NCI-H82 (cell line): ENCODE measurements at regions not wholly inside any gene's neighbourhood (a gene's known extent, or its start where the extent isn't known, plus 50 kb on each side); places are given as distances from the start of the nearest gene placed in this dataset.

Experiments
- DNase-seq: peaks from one replicate; lab custom pipeline; 2025; lab: John Stamatoyannopoulos, UW

GRCh38 chr10:56844978-56845529 is 484.0 kb upstream of the ZWINT start:
- DNase-seq, result no peak

GRCh38 chr10:56836659-56837058 is 475.6 kb upstream of the ZWINT start:
- DNase-seq, result no peak

- DNase-seq, result no peak
Observed at GRCh38 chr10:56831681-56832080, 470.6 kb upstream of the ZWINT start.

- peak; percentile 3 for DNase-seq
Observed at GRCh38 chr10:56823849-56824248, 462.8 kb upstream of the ZWINT start.

- DNase-seq, result no peak
Observed at GRCh38 chr10:56805022-56805421, 444.0 kb upstream of the ZWINT start.

GRCh38 chr10:56785292-56785691 is 424.2 kb upstream of the ZWINT start:
- DNase-seq, result no peak

GRCh38 chr10:56782503-56782902 is 421.4 kb upstream of the ZWINT start:
- DNase-seq, result no peak

GRCh38 chr10:56771343-56771742 is 410.3 kb upstream of the ZWINT start:
- DNase-seq, result no peak

GRCh38 chr10:56763090-56763489 is 402.0 kb upstream of the ZWINT start:
- no peak for DNase-seq

GRCh38 chr10:56745490-56745889 is 384.4 kb upstream of the ZWINT start:
- DNase-seq, result no peak

- no peak for DNase-seq
Observed at GRCh38 chr10:56728349-56728748, 367.3 kb upstream of the ZWINT start.

- DNase-seq, result no peak
Observed at GRCh38 chr10:56722912-56723311, 361.9 kb upstream of the ZWINT start.

- DNase-seq, result peak; percentile 0
Observed at GRCh38 chr10:56715262-56715661, 354.2 kb upstream of the ZWINT start.

- DNase-seq, result no peak
Observed at GRCh38 chr10:56698506-56698905, 337.4 kb upstream of the ZWINT start.

GRCh38 chr10:56679578-56679977 is 318.5 kb upstream of the ZWINT start:
- no peak for DNase-seq

- no peak for DNase-seq
Observed at GRCh38 chr10:56662765-56663447, 301.8 kb upstream of the ZWINT start.

- DNase-seq, result no peak
Observed at GRCh38 chr10:56653289-56653688, 292.2 kb upstream of the ZWINT start.

- peak; percentile 56 for DNase-seq
Observed at GRCh38 chr10:56646329-56647111, 285.5 kb upstream of the ZWINT start.

- DNase-seq, result no peak
Observed at GRCh38 chr10:56633876-56634452, 272.9 kb upstream of the ZWINT start.

GRCh38 chr10:56632537-56632936 is 271.5 kb upstream of the ZWINT start:
- DNase-seq, result no peak

GRCh38 chr10:56624082-56624481 is 263.0 kb upstream of the ZWINT start:
- DNase-seq, result no peak

GRCh38 chr10:56623064-56623463 is 262.0 kb upstream of the ZWINT start:
- no peak for DNase-seq
